Adipocyte (in vitro differentiated cells): ENCODE measurements at regions not wholly inside any gene's neighbourhood (a gene's known extent, or its start where the extent isn't known, plus 50 kb on each side); places are given as distances from the start of the nearest gene placed in this dataset.
"Not testable (repeated sequence)": the region's sequence is repeated elsewhere in the genome, so short reads cannot be mapped to it uniquely, and the experiment has no call there.

Source experiments
- DNase-seq: peaks from one replicate; pipeline ENCODE4 v3.0.0-alpha.2; 2015; ENCODE audit warnings: low read depth
- H3K27me3 ChIP-seq: replicated peaks from 2 replicates; pipeline ENCODE4 v1.7.0; 2013; ENCODE audit warnings: mild to moderate bottlenecking, low read length, moderate library complexity; ENCODE audit not compliant: control insufficient read depth, insufficient read depth
- H3K36me3 ChIP-seq: 2 replicates; pipeline ENCODE4 v1.7.0; 2013; ENCODE audit warnings: low read length, mild to moderate bottlenecking, moderate library complexity; ENCODE audit not compliant: control insufficient read depth, insufficient read depth, severe bottlenecking
- H3K4me1 ChIP-seq: 2 replicates; pipeline ENCODE4 v1.7.0; 2013; ENCODE audit warnings: mild to moderate bottlenecking, low read length, moderate library complexity; ENCODE audit not compliant: control insufficient read depth, insufficient read depth
- H3K4me3 ChIP-seq: 2 replicates; pipeline ENCODE4 v1.7.0; 2013; ENCODE audit warnings: mild to moderate bottlenecking, low read length, moderate library complexity
- H3K9ac ChIP-seq: 2 replicates; pipeline ENCODE4 v1.7.0; 2013; ENCODE audit warnings: mild to moderate bottlenecking, low read length, moderate library complexity
- H3K9me3 ChIP-seq: 2 replicates; pipeline ENCODE4 v1.7.0; 2013; ENCODE audit warnings: mild to moderate bottlenecking, low read length, moderate library complexity; ENCODE audit not compliant: control insufficient read depth

DNA sequence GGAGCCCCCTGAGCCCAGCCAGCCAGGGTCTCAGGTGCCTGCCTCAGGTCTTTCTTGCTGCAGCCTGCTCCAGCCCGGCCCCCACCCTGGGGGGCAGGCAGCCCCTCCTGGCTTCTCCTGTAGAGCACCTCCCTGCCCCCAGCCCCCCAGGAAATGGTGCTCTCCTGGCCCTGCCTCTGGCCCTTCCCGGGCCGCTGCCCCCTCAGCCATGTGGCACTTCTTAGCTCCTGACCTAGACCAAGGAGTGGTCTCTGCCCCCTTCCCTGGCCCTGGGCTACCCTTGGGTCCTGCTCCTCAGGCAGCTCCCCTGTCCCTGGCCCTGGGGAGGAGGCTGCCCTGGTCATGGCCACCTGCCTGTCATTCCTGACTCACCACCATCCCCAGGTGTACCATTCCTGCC lies 82.0 kb upstream of the ANKRD28 start:
- H3K36me3 ChIP-seq, H3K4me1 ChIP-seq, H3K9me3 ChIP-seq, H3K27me3 ChIP-seq, H3K4me3 ChIP-seq, H3K9ac ChIP-seq, DNase-seq: not testable (repeated sequence)

DNA sequence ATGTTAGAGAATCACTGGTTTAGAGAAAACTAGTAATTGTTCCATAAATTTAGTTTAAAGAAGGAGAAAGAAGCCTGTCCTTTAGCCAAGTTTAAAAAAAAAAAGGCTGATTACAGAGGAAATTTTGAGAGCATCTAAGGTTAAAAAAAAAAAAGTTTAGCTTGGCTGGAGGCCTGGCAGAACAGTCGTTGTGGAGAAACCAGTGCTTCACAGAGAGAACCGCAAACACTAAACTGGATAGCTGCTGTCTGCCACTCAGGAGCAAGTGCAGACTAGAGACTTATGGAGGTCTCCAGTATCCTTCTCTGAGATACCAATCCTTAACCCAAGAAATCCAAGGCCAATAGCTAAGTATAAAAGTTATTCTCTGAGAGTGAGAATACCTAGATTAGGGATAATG lies 84.8 kb upstream of the ANKRD28 start:
- H3K36me3 ChIP-seq: no peaks in the 10 kb centered on the region
- H3K27me3 ChIP-seq: no peaks in the 10 kb centered on the region
- DNase-seq: no peak
- H3K4me3 ChIP-seq: no peak overlapping the region
- H3K4me1 ChIP-seq: no peaks in the 10 kb centered on the region
- H3K9ac ChIP-seq: no peak overlapping the region
- H3K9me3 ChIP-seq: peaks cover 6% of the 10 kb centered on the region

DNA sequence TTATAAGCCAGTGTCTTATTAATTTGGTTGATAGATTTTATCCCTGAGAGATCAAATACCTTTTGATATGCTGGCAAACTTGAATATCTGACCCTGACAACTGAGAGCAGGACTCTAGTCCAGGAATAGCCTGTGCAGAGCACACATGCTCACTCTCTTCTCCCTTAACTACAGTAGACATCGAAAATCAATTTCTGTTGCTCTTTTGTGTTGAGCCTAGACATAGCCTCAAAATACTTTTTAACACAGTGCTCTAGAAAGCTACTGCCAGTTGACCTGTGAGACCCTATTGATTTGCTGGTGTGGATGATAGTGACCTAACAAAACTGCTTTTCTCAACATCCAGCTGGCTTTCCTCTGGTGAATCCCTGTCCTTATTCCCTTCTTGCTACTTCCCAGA lies 86.4 kb upstream of the ANKRD28 start:
- DNase-seq: no peak
- Histone ChIP-seq H3K9me3 (peaks cover 6% of the 10 kb centered on the region), H3K27me3 (no peaks in the 10 kb centered on the region), H3K9ac (no peak overlapping the region), H3K4me1 (no peaks in the 10 kb centered on the region), H3K36me3 (no peaks in the 10 kb centered on the region), H3K4me3 (no peak overlapping the region)

DNA sequence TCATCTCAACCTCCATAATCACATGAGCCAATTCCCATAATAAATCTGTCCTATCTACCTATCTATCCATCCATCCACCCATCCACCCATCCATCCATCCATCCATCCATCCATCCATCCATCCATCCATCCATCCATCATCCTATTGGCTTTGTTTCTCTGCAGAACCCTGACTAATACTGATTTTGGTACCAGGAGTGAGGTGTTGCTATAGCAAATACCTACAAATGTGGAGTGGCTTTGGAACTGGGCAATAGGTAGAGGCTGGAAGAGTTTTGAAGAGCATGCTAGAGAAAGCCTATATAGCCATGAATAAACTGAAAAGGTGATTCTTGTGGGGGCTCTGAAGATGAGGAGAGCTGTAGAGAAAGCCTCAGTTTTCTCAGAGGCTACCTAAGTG lies 88.7 kb upstream of the ANKRD28 start:
- H3K27me3 ChIP-seq: no peaks in the 10 kb centered on the region
- H3K4me1 ChIP-seq: no peaks in the 10 kb centered on the region
- peaks cover 13% of the 10 kb centered on the region for H3K9me3 ChIP-seq
- H3K4me3 ChIP-seq: no peak overlapping the region
- H3K36me3 ChIP-seq: no peaks in the 10 kb centered on the region
- no peak for DNase-seq
- H3K9ac ChIP-seq: no peak overlapping the region

DNA sequence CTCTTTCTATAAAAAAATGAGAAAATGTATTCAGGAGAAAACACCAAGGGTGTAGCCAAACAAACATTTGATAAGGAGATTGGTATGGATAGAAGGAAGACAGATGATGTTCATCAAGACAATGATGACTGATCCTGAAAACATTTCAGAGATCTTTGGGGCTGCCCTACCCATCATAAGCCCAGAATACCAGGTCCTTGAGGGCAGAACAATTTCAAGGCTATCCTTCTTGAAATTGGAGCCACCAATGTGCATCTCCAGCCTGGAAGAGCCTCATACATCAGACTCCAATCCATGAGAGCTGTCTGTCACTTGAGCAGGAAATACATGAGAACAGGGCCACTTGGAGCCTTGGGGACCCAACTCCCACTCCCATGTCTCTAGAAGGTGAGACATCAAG lies 89.5 kb upstream of the ANKRD28 start:
- no peak overlapping the region for H3K4me3 ChIP-seq
- H3K4me1 ChIP-seq: no peaks in the 10 kb centered on the region
- H3K27me3 ChIP-seq: no peaks in the 10 kb centered on the region
- H3K36me3 ChIP-seq: no peaks in the 10 kb centered on the region
- H3K9ac ChIP-seq: no peak overlapping the region
- no peak for DNase-seq
- H3K9me3 ChIP-seq: peaks cover 13% of the 10 kb centered on the region

DNA sequence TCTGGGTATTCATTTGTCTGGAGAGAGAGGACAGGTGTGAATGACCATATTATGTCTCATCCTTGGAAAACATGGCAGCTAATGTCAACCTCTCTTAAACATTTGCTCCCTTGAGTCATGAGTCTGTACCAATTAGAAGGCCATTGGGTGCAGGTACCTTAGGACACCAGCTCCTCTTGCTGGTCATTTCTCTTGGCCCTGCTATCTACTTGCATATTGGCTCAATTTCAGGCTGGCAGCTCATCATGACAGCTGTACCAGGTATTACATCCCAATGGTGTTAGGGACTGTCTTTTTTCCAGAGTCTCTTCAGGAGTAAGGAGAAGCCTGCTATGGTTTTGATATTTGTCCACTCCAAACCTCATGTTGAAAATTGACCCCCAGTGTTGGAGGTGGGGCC lies 92.2 kb upstream of the ANKRD28 start:
- H3K9me3 ChIP-seq: peaks cover 13% of the 10 kb centered on the region
- peaks cover 12% of the 10 kb centered on the region for H3K4me1 ChIP-seq
- H3K9ac ChIP-seq: no peak overlapping the region
- H3K36me3 ChIP-seq: no peaks in the 10 kb centered on the region
- DNase-seq: no peak
- H3K4me3 ChIP-seq: no peak overlapping the region
- H3K27me3 ChIP-seq: no peaks in the 10 kb centered on the region

DNA sequence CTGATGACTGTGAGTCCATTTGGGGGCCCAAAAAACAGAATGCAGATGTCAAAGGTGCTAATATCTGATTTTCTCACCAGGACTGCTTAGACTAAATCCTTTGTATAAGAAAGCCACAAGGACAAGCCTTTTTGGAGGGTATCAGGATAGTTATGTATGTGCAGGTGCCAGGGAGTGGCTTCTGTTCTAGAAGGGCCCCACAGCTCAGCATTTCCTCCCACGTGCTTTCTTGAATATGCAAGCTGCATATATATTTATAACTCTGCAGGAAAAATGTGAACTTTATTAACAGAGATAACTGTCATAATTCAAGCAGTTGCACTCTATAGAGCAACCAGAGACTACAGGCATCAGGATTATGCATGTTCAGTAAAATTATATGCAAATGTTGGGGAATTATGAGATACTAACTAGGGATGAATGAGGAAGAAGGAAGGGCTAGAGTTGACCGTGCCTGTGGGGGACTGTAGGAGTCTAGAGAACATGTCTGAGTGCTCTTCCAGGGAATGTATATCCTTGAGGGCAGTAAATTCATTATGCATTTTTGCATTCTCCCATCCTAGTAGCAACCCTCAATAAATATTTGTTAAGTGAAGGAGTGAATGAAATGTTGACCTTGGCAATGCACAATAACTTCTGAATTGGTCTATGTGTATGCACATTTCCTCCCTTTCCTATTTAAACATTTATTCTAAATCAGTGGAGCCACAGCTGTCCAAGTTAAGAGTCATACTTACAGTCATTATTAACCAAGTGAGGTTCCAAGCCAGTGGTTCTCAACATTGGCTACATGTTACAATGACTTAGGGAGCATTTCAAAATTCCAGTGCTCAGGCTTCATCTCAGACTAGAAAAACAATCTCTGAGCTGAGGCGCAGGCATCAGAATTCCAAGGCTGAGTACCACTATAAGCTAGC lies 94.8 kb upstream of the ANKRD28 start:
- no peaks in the 10 kb centered on the region for H3K36me3 ChIP-seq
- no peaks in the 10 kb centered on the region for H3K27me3 ChIP-seq
- H3K9ac ChIP-seq: no peak overlapping the region
- no peak for DNase-seq
- peaks cover 17% of the 10 kb centered on the region for H3K9me3 ChIP-seq
- H3K4me3 ChIP-seq: no peak overlapping the region
- peaks cover 12% of the 10 kb centered on the region for H3K4me1 ChIP-seq

DNA sequence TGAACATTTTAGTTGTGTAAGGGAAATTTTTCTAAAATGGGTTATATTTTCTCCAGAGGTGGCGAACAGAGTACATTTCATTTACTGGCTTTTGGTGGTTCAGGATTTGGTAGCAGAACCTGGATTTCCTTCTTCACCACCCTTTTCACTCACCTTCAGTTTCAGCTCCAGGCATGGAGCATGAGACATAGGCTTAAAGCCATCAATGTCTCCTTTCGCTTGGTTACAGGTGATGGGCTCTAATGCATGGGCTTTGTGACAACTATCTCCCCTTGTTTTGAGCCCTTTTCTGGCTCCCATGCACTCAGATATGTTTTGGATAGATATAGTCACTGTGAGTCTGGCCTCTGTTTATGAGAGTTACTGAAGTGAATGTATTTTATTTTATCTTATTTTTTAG lies 96.6 kb upstream of the ANKRD28 start:
- Histone ChIP-seq H3K9me3 (peaks cover 17% of the 10 kb centered on the region), H3K4me1 (peaks cover 16% of the 10 kb centered on the region), H3K27me3 (no peaks in the 10 kb centered on the region), H3K36me3 (no peaks in the 10 kb centered on the region), H3K9ac (no peak overlapping the region), H3K4me3 (no peak overlapping the region)
- DNase-seq: no peak

DNA sequence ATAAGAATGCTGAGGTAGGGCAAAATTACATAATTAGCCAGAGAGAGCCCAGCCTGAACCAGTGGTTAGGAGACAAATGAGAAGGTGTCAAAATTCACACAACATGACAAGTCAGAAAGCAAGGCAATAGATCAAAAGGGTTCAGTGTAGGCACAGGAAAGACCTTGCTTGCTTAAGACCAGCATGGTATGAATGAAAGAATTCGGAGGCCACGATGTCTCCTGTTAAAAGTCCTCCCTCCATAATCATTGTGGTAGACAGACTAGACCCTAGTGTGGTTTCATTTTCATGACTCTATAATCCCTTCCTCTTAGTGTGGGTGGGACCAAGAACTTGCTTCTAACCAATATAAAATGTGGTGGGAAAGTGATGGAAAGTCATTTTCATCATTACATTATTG lies 98.7 kb upstream of the ANKRD28 start:
- H3K9ac ChIP-seq: no peak overlapping the region
- no peak overlapping the region for H3K4me3 ChIP-seq
- H3K36me3 ChIP-seq: no peaks in the 10 kb centered on the region
- peaks cover 10% of the 10 kb centered on the region for H3K9me3 ChIP-seq
- no peaks in the 10 kb centered on the region for H3K27me3 ChIP-seq
- DNase-seq: no peak
- peaks cover 19% of the 10 kb centered on the region for H3K4me1 ChIP-seq

DNA sequence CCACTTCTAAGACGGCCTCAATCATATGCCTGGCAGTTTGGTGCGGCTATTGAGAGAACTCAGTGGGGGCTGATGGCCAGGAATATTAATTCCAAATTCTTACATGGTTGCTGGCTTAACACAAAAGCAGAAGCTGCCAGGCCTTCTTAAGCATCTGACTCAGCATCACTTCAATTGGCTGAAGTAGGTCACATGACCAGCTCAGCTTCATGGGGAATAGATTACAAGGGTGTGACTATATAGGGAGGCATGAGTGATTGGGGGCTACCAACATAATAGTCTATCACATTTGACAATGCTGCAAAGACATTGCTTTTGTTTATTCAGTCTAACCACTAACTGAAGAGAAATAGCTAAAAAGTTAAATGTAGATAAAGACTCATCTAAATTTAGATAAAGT lies 101.6 kb upstream of the ANKRD28 start:
- no peaks in the 10 kb centered on the region for H3K27me3 ChIP-seq
- peaks cover 22% of the 10 kb centered on the region for H3K4me1 ChIP-seq
- no peak overlapping the region for H3K9ac ChIP-seq
- no peak for DNase-seq
- H3K4me3 ChIP-seq: no peak overlapping the region
- H3K9me3 ChIP-seq: peaks cover 10% of the 10 kb centered on the region
- no peaks in the 10 kb centered on the region for H3K36me3 ChIP-seq

DNA sequence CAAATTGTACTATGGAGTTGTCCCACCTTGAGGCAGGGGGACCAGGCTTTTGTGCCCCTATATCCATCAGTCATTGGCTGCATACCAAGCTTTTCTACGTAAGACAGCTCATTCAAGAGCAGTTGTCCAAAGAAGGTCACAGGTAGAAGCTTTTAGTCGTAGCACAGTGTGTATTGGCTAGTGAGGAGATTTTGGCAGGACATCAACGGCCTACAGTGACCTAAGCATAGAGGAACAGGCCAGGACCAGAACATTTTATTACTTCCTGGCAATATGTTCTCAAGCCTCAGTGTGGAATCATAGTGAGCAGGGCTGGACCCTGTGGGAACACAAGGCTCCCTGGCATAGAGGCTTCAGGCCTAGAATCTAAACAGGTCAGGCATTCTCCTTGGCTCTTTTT lies 105.4 kb upstream of the ANKRD28 start:
- no peaks in the 10 kb centered on the region for H3K9me3 ChIP-seq
- no peaks in the 10 kb centered on the region for H3K36me3 ChIP-seq
- peak overlapping the region; percentile 37 for H3K9ac ChIP-seq
- peaks cover 22% of the 10 kb centered on the region for H3K4me1 ChIP-seq
- H3K4me3 ChIP-seq: no peak overlapping the region
- no peak for DNase-seq
- H3K27me3 ChIP-seq: no peaks in the 10 kb centered on the region
